Right lobe of liver (tissue), 4 donors: ENCODE measurements at regions not wholly inside any gene's neighbourhood (a gene's known extent, or its start where the extent isn't known, plus 50 kb on each side); places are given as distances from the start of the nearest gene placed in this dataset.
A peak's percentile ranks its signal among the peaks of the same experiment; 100 is the strongest.

ENCODE experiments used
- POLR2A ChIP-seq: fragments of 450-650 bp; IDR thresholded peaks from one replicate; pipeline ENCODE4 v1.6.1; 2017; ENCODE audit warnings: antibody characterized with exemption, mild to moderate bottlenecking
- TF ChIP-seq, protein P1 (sequence below), 4 donors: fragments of 200-600 bp in 3 of 4; fragments of 450-650 bp in 1 of 4; IDR thresholded peaks; one replicate each; pipeline versions ENCODE4 v1.5.1 to v1.8.0; 2016 to 2022; ENCODE audit warnings: antibody characterized with exemption in 4 of 4, mild to moderate bottlenecking in 2 of 4
- donor health status: DM: no; HTN: no; CAD: no.
- donor health status: DM: no; HTN: no; CAD: no.
- donor health status: DM: no; HTN: yes; CAD: no.

DNA sequence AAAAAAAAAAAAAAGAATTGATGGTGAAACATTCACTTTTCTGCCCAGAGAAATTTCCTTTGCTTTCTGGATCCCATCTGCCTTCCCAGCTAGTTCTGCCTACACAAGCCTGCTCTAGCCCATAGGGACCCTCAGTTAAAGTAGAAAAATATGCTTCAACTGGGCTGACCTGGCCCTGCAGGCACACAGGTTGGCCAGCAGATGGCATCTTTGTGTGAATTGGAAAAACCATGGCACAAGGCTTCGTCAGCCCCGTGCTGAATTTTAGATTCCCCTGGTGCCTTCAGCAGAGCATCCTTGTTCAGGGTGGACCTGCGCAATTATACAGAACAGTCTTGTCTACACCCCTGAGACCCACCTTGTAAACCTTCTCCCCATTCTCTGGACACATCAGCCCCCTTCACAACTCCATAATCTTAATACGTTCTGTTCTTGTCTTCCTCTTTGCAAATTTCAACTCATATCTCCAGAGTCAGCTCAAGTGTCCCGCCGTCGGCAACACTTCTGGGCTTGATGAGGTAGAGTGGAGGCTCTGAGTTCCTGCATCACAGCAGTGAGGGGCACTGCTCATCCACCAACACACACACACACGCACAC lies 114.5 kb downstream of the INSIG2 start:
- TF ChIP-seq, protein P1, sequence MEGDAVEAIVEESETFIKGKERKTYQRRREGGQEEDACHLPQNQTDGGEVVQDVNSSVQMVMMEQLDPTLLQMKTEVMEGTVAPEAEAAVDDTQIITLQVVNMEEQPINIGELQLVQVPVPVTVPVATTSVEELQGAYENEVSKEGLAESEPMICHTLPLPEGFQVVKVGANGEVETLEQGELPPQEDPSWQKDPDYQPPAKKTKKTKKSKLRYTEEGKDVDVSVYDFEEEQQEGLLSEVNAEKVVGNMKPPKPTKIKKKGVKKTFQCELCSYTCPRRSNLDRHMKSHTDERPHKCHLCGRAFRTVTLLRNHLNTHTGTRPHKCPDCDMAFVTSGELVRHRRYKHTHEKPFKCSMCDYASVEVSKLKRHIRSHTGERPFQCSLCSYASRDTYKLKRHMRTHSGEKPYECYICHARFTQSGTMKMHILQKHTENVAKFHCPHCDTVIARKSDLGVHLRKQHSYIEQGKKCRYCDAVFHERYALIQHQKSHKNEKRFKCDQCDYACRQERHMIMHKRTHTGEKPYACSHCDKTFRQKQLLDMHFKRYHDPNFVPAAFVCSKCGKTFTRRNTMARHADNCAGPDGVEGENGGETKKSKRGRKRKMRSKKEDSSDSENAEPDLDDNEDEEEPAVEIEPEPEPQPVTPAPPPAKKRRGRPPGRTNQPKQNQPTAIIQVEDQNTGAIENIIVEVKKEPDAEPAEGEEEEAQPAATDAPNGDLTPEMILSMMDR (IDR thresholded peaks at IDR 0.05) = peak; percentile 70 to 88 (median 84)
- no peak for TF ChIP-seq POLR2A
